GM12891 (cell line): ENCODE measurements at regions not wholly inside any gene's neighbourhood (a gene's known extent, or its start where the extent isn't known, plus 50 kb on each side); places are given as distances from the start of the nearest gene placed in this dataset.

Experiments used
- PAX5 ChIP-seq: IDR thresholded peaks from 2 replicates; pipeline ENCODE4 v1.6.1; 2011; ENCODE audit warnings: low read length, moderate library complexity, mild to moderate bottlenecking; ENCODE audit not compliant: insufficient read depth, severe bottlenecking
- POLR2A ChIP-seq: IDR thresholded peaks from 2 replicates; pipeline ENCODE4 v1.6.1; 2011; ENCODE audit warnings: low read depth, low read length, control low read depth
- POLR2AphosphoS5 ChIP-seq: IDR thresholded peaks from 2 replicates; pipeline ENCODE4 v1.6.1; 2011; ENCODE audit warnings: low read depth, low read length, control low read depth
- SPI1 ChIP-seq: IDR thresholded peaks from 2 replicates; pipeline ENCODE4 v1.6.1; 2011; ENCODE audit warnings: low read depth, low read length, control low read depth
- TAF1 ChIP-seq: IDR thresholded peaks from 2 replicates; pipeline ENCODE4 v1.6.1; 2011; ENCODE audit warnings: low read depth, low read length, control low read depth

DNA sequence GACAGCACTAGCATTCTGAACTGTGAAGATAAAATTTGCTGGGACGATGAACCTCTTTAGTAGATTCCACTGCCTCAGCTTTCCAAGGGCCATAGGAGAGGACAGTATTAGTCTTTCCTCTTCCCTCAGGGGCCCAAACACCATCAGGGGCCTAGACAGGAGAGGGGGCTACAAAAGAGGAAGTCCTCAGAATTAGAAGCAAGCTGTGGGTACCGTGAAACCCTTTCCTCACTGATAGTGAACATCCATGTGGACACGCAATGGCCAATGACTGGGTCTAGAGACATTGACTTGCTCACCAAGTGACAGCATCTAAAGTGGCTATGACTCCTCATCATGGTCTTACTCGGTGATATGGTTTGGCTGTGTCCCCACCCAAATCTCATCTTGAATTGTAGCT lies 68.1 kb upstream of the UST start:
- no peak for TF ChIP-seq POLR2A
- no peak for TF ChIP-seq POLR2AphosphoS5
- TF ChIP-seq TAF1, result no peak
- peak; percentile 78 for TF ChIP-seq SPI1
- TF ChIP-seq PAX5, result no peak
